ENCODE measurements at regions not wholly inside any gene's neighbourhood (a gene's known extent, or its start where the extent isn't known, plus 50 kb on each side); places are given as distances from the start of the nearest gene placed in this dataset.

DNA sequence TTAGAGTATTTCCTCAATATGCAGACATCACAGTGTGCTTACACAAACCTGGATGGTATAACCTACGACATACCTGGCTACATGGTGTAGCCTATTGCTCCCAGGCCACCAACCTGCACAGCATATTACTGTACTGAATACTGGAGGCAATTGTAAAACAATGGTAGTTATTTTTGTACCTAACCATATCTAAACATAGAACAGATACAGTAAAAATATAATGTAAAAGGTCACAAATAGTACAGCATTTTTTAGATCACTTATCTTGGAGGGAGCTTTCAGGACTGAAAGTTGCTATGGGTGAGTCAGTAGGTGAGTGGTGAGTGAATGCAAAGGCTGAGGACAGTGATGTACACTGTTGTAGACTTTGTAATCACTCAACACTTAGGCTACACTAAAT lies 492.3 kb downstream of the MRPL39 start:
- no peaks in the 10 kb centered on the region for H3K4me1 ChIP-seq (ENCODE audit: control insufficient read depth in 1 of 2, low read depth in 2 of 2)
- TF ChIP-seq, protein P1, sequence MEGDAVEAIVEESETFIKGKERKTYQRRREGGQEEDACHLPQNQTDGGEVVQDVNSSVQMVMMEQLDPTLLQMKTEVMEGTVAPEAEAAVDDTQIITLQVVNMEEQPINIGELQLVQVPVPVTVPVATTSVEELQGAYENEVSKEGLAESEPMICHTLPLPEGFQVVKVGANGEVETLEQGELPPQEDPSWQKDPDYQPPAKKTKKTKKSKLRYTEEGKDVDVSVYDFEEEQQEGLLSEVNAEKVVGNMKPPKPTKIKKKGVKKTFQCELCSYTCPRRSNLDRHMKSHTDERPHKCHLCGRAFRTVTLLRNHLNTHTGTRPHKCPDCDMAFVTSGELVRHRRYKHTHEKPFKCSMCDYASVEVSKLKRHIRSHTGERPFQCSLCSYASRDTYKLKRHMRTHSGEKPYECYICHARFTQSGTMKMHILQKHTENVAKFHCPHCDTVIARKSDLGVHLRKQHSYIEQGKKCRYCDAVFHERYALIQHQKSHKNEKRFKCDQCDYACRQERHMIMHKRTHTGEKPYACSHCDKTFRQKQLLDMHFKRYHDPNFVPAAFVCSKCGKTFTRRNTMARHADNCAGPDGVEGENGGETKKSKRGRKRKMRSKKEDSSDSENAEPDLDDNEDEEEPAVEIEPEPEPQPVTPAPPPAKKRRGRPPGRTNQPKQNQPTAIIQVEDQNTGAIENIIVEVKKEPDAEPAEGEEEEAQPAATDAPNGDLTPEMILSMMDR (IDR thresholded peaks at IDR 0.05), result no peak
- no peak overlapping the region for H3K27ac ChIP-seq
- no peak overlapping the region for H3K4me3 ChIP-seq
- H3K27me3 ChIP-seq (replicated peaks; ENCODE audit: insufficient read depth), result no peaks in the 10 kb centered on the region
- no peaks in the 10 kb centered on the region for H3K9me3 ChIP-seq
- no peak for ATAC-seq (ENCODE audit: insufficient number of reproducible peaks, low FRiP score, low read depth)
- no peaks in the 10 kb centered on the region for H3K36me3 ChIP-seq
- no peak for DNase-seq (ENCODE audit: low spot score)

DNA sequence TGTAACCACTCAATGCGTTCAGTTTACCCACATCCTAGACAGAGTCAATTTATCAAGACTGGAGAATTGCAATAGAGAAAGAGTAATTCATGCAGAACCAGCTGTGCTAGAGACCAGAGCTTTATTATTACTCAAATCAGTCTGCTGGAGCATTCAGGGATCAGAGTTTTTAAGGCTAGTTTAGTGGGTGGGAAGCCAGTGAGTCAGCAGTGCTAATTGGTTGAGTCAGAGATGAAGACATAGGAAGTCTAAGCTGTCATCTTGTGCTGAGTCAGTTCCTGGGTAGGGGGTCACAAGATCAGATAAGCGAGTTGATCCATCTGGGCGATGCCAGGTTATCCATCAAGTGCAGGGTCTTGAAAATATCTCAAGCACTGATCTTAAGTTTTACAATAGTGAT lies 499.6 kb downstream of the MRPL39 start:
- DNase-seq (ENCODE audit: low spot score) (no peak), ATAC-seq (ENCODE audit: insufficient number of reproducible peaks, low FRiP score, low read depth) (no peak)
- no peaks in the 10 kb centered on the region for H3K9me3 ChIP-seq
- TF ChIP-seq, protein P1 (IDR thresholded peaks at IDR 0.05), result no peak
- H3K4me1 ChIP-seq (ENCODE audit: control insufficient read depth in 1 of 2, low read depth in 2 of 2), result no peaks in the 10 kb centered on the region
- no peaks in the 10 kb centered on the region for H3K36me3 ChIP-seq
- H3K4me3 ChIP-seq, result no peak overlapping the region
- H3K27ac ChIP-seq, result no peak overlapping the region
- no peaks in the 10 kb centered on the region for H3K27me3 ChIP-seq (replicated peaks; ENCODE audit: insufficient read depth)

DNA sequence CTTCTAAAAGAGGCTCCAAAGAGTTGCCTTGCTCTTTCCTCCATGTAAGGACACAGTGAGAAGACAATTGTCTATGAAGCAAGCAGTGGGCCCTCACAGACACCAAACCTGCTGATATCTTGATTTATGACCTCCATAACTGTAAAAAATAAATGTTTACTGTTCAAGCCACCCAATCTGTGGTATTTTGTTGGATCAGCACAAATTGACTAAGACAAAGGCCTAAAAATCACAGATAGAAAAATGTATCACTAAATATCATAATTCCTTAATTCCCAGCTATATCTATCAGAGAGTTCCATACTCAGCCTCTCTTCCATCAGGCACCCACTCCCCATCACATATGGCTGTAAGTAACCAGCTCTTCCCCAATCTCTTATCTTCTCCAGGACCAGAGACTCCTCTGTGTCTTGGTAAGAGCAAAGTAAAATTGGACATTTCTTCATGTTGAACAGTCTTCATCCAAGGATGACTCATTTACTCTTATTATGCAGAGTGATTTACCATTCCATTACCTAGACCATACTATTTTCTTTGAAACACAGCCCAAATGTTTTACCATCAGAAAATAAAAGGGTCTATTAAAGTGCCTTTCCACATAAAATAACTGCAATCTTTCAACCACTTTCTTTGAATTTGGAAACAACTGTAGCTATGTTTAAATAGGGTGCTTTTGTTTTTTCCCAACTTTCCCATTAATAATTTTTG lies 503.6 kb downstream of the MRPL39 start:
- TF ChIP-seq, protein P1 (IDR thresholded peaks at IDR 0.05), result no peak
- no peak overlapping the region for H3K27ac ChIP-seq
- H3K4me3 ChIP-seq, result no peak overlapping the region
- DNase-seq (ENCODE audit: low spot score) (no peak), ATAC-seq (ENCODE audit: insufficient number of reproducible peaks, low FRiP score, low read depth) (no peak)
- no peaks in the 10 kb centered on the region for H3K36me3 ChIP-seq
- no peaks in the 10 kb centered on the region for H3K9me3 ChIP-seq
- no peaks in the 10 kb centered on the region for H3K4me1 ChIP-seq (ENCODE audit: control insufficient read depth in 1 of 2, low read depth in 2 of 2)
- H3K27me3 ChIP-seq (replicated peaks; ENCODE audit: insufficient read depth), result no peaks in the 10 kb centered on the region

DNA sequence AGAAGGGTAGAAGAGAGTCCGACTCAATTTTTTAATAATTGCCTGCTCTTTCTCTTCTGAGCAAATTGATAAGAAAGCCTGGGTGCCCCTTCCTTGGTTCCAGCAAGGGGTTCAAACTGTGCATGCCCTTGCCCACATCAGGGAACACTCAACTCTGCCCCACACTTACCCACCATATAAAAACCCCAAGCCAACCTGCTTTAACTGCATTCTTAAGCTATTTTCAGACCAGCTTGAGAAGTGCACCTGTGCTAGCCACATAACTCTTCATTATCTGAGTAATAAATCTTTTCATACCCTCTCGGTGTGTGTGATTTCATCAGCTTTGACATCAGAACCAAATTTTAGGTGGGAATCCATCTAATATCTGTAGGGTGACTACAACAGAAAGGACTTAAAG lies 509.6 kb downstream of the MRPL39 start:
- Histone ChIP-seq H3K27me3 (replicated peaks; ENCODE audit: insufficient read depth) (no peaks in the 10 kb centered on the region), H3K27ac (no peak overlapping the region), H3K36me3 (no peaks in the 10 kb centered on the region), H3K9me3 (no peaks in the 10 kb centered on the region), H3K4me3 (no peak overlapping the region), H3K4me1 (ENCODE audit: control insufficient read depth in 1 of 2, low read depth in 2 of 2) (no peaks in the 10 kb centered on the region)
- TF ChIP-seq, protein P1 (IDR thresholded peaks at IDR 0.05), result no peak
- DNase-seq (ENCODE audit: low spot score) (no peak), ATAC-seq (ENCODE audit: insufficient number of reproducible peaks, low FRiP score, low read depth) (no peak)

DNA sequence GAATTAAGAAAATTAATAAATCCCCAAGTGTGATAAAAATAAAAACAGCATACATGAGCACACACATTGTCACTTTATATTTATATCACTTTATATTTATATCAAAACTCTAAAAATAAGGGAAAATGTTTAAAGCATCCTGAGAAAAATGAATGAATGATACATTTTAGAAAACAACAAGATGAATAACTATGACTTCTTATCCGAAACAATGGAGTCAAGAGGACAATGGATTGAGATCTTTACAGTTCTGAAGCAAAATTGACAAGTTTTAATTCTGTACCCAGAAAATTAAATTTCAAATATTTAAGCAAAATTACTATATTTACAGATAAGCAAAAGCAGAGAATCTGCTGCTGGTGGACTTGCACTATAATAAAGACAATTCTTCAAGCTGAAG lies 512.6 kb downstream of the MRPL39 start:
- ATAC-seq (ENCODE audit: insufficient number of reproducible peaks, low FRiP score, low read depth) (no peak), DNase-seq (ENCODE audit: low spot score) (no peak)
- no peaks in the 10 kb centered on the region for H3K4me1 ChIP-seq (ENCODE audit: control insufficient read depth in 1 of 2, low read depth in 2 of 2)
- H3K27ac ChIP-seq, result no peak overlapping the region
- no peak overlapping the region for H3K4me3 ChIP-seq
- no peaks in the 10 kb centered on the region for H3K27me3 ChIP-seq (replicated peaks; ENCODE audit: insufficient read depth)
- H3K9me3 ChIP-seq, result no peaks in the 10 kb centered on the region
- TF ChIP-seq, protein P1 (IDR thresholded peaks at IDR 0.05), result no peak
- H3K36me3 ChIP-seq, result no peaks in the 10 kb centered on the region
